NCI-H2196 treated with DMSO at 0.1 percent for 48 hours (cell line): ENCODE measurements at regions not wholly inside any gene's neighbourhood (a gene's known extent, or its start where the extent isn't known, plus 50 kb on each side); places are given as distances from the start of the nearest gene placed in this dataset.

Experiments used
- DNase-seq: peaks from one replicate; lab custom pipeline; 2025; ENCODE audit not compliant: unreplicated experiment; lab: John Stamatoyannopoulos, UW

GRCh38 chr5:18314192-18314778, 680.0 kb downstream of the TAF11L14 start:
- no peak for DNase-seq

GRCh38 chr5:18321262-18321942, 687.1 kb downstream of the TAF11L14 start:
- no peak for DNase-seq

GRCh38 chr5:18323891-18324290, 689.6 kb downstream of the TAF11L14 start:
- no peak for DNase-seq

GRCh38 chr5:18325431-18325830, 691.2 kb downstream of the TAF11L14 start:
- DNase-seq: no peak

GRCh38 chr5:18329328-18329727, 695.1 kb downstream of the TAF11L14 start:
- DNase-seq: no peak

GRCh38 chr5:18333841-18334240, 699.6 kb downstream of the TAF11L14 start:
- no peak for DNase-seq

GRCh38 chr5:18334949-18335348, 700.7 kb downstream of the TAF11L14 start:
- DNase-seq: no peak

- DNase-seq: no peak
Measured at GRCh38 chr5:18354828-18355227, 720.6 kb downstream of the TAF11L14 start.

GRCh38 chr5:18357486-18357885, 723.2 kb downstream of the TAF11L14 start:
- no peak for DNase-seq

- DNase-seq: no peak
Measured at GRCh38 chr5:18366234-18366633, 732.0 kb downstream of the TAF11L14 start.

GRCh38 chr5:18370531-18370930, 736.3 kb downstream of the TAF11L14 start:
- DNase-seq: no peak

GRCh38 chr5:18375641-18376040, 741.4 kb downstream of the TAF11L14 start:
- DNase-seq: no peak

- DNase-seq: no peak
Measured at GRCh38 chr5:18378066-18378465, 743.8 kb downstream of the TAF11L14 start.

GRCh38 chr5:18379189-18379588, 744.9 kb downstream of the TAF11L14 start:
- DNase-seq: no peak

GRCh38 chr5:18380729-18381362, 746.6 kb downstream of the TAF11L14 start:
- DNase-seq: no peak

- DNase-seq: peak; percentile 3
Measured at GRCh38 chr5:18393565-18394442, 759.5 kb downstream of the TAF11L14 start.

- no peak for DNase-seq
Measured at GRCh38 chr5:18394443-18394804, 760.2 kb downstream of the TAF11L14 start.

- DNase-seq: no peak
Measured at GRCh38 chr5:18395126-18396110, 761.2 kb downstream of the TAF11L14 start.

GRCh38 chr5:18397371-18397770, 763.1 kb downstream of the TAF11L14 start:
- no peak for DNase-seq

GRCh38 chr5:18397891-18398290, 763.6 kb downstream of the TAF11L14 start:
- no peak for DNase-seq
